Neural cell (in vitro differentiated cells): ENCODE measurements at regions not wholly inside any gene's neighbourhood (a gene's known extent, or its start where the extent isn't known, plus 50 kb on each side); places are given as distances from the start of the nearest gene placed in this dataset.

Experiments used
- H2AFZ ChIP-seq: fragments of 200-600, 300-800 bp; sonication (generic), shearing (Covaris generic); 2 replicates; pipeline ENCODE4 v1.6.0; 2014; ENCODE audit warnings: low read depth, mild to moderate bottlenecking, antibody characterized with exemption, low read length, moderate library complexity
- H3F3A ChIP-seq: fragments of 200-600 bp; shearing (Covaris generic); 2 replicates; pipeline ENCODE4 v1.6.1; 2016; ENCODE audit warnings: mild to moderate bottlenecking, moderate library complexity, mixed read lengths, antibody characterized with exemption, low read length; ENCODE audit not compliant: insufficient read depth, poor library complexity, severe bottlenecking
- H3K27ac ChIP-seq: fragments of 200-600, 300-800 bp; sonication (generic), shearing (Covaris generic); 2 replicates; pipeline ENCODE4 v1.5.1; 2014; ENCODE audit warnings: mild to moderate bottlenecking, low read length, moderate library complexity
- H3K27me3 ChIP-seq: fragments of 300-800, 200-600 bp; sonication (generic), shearing (Covaris generic); 2 replicates; pipeline ENCODE4 v1.6.0; 2014; ENCODE audit warnings: mild to moderate bottlenecking, low read depth, low read length, moderate library complexity; ENCODE audit not compliant: insufficient read depth
- H3K36me3 ChIP-seq: fragments of 300-800, 200-600 bp; sonication (generic), shearing (Covaris generic); 2 replicates; pipeline ENCODE4 v1.5.1; 2014; ENCODE audit warnings: mild to moderate bottlenecking, antibody characterized with exemption, low read length, moderate library complexity; ENCODE audit not compliant: insufficient read depth
- H3K4me2 ChIP-seq: fragments of 300-800, 200-600 bp; sonication (generic), shearing (Covaris generic); 2 replicates; pipeline ENCODE4 v1.6.0; 2014; ENCODE audit warnings: mild to moderate bottlenecking, low read length
- H3K4me3 ChIP-seq: fragments of 300-800, 200-600 bp; sonication (generic), shearing (Covaris generic); 2 replicates; pipeline ENCODE4 v1.5.1; 2014; ENCODE audit warnings: mild to moderate bottlenecking, low read length, moderate library complexity
- H3K79me2 ChIP-seq: fragments of 200-600 bp; shearing (Covaris generic); replicated peaks from 2 replicates; pipeline ENCODE4 v1.6.0; 2014; ENCODE audit warnings: mild to moderate bottlenecking, low read length, moderate library complexity; ENCODE audit not compliant: insufficient read depth
- H3K9ac ChIP-seq: fragments of 300-800, 200-600 bp; sonication (generic), shearing (Covaris generic); 2 replicates; pipeline ENCODE4 v1.6.1; 2016; ENCODE audit warnings: mild to moderate bottlenecking, low read length, mixed read lengths
- H3K9me2 ChIP-seq: fragments of 200-600 bp; shearing (Covaris generic); 2 replicates; pipeline ENCODE4 v1.6.1; 2016; ENCODE audit warnings: mild to moderate bottlenecking, low read length, mixed read lengths; ENCODE audit not compliant: insufficient read depth
- H3K9me3 ChIP-seq: fragments of 200-600, 300-800 bp; sonication (generic), shearing (Covaris generic); 2 replicates; pipeline ENCODE4 v1.6.1; 2016; ENCODE audit warnings: mild to moderate bottlenecking, mixed run types, low read length, moderate library complexity, mixed read lengths
- H4K20me1 ChIP-seq: fragments of 200-600 bp; shearing (Covaris generic); 2 replicates; pipeline ENCODE4 v1.6.1; 2016; ENCODE audit warnings: mild to moderate bottlenecking, mixed run types; ENCODE audit not compliant: insufficient read depth
- EP300 ChIP-seq: fragments of 450-650 bp; conservative IDR thresholded peaks from 2 replicates; pipeline ENCODE4 v1.6.1; 2014; ENCODE audit warnings: antibody characterized with exemption, mild to moderate bottlenecking, moderate library complexity; ENCODE audit not compliant: poor library complexity, severe bottlenecking
- EZH2 ChIP-seq: fragments of 200-600, 300-800 bp; shearing (Covaris generic), sonication (generic); IDR thresholded peaks from 2 replicates; pipeline ENCODE4 v1.6.1; 2014; ENCODE audit warnings: antibody characterized with exemption, low read length, borderline replicate concordance, mild to moderate bottlenecking; ENCODE audit not compliant: insufficient read depth, poor library complexity, severe bottlenecking
- MXI1 ChIP-seq: fragments of 450-650 bp; conservative IDR thresholded peaks from 2 replicates; pipeline ENCODE4 v1.6.1; 2014; ENCODE audit warnings: antibody characterized with exemption, mild to moderate bottlenecking; ENCODE audit not compliant: poor library complexity, severe bottlenecking
- POLR2AphosphoS5 ChIP-seq: IDR thresholded peaks from 2 replicates; pipeline ENCODE4 v1.6.1; 2012
- RAD21 ChIP-seq: fragments of 450-650 bp; conservative IDR thresholded peaks from 2 replicates; pipeline ENCODE4 v1.6.1; 2014; ENCODE audit warnings: antibody characterized with exemption, mild to moderate bottlenecking, moderate library complexity
- SMC3 ChIP-seq: fragments of 450-650 bp; conservative IDR thresholded peaks from 2 replicates; pipeline ENCODE4 v1.6.1; 2014; ENCODE audit warnings: antibody characterized with exemption, mild to moderate bottlenecking, moderate library complexity; ENCODE audit not compliant: poor library complexity
- TAF1 ChIP-seq: IDR thresholded peaks from 2 replicates; pipeline ENCODE4 v1.6.1; 2012; ENCODE audit warnings: low read depth
- TF ChIP-seq, protein P1 (sequence below): fragments of 450-650 bp; IDR thresholded peaks from 2 replicates; pipeline ENCODE4 v1.5.1; 2014; ENCODE audit warnings: antibody characterized with exemption, mild to moderate bottlenecking, moderate library complexity; ENCODE audit not compliant: poor library complexity, severe bottlenecking
- TF ChIP-seq, protein P2 (sequence below): IDR thresholded peaks from 2 replicates; pipeline ENCODE4 v1.6.1; 2012; ENCODE audit warnings: borderline replicate concordance

DNA sequence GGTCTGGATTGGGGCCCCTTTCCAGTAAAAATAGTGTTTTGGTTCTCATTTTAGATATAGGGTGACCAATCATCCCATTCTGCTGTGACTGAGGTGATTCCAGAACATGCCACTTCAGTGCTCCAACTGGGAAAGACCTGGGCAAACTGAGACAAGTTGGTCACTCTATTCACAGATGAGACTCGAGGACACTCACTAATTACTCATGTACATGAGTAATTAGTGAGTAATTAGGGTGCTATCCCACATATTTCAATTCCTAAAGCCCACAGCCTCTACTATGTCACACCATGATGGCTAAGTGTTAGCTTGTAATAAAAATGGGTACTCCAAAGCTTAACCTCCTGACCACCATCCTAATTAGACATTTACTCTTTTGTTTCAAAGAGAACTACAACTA, 86.0 kb downstream of the CBLN4 start:
- no peaks in the 10 kb centered on the region for H3K79me2 ChIP-seq
- H3K4me3 ChIP-seq = no peak overlapping the region
- H3K9ac ChIP-seq = no peak overlapping the region
- H2AFZ ChIP-seq = no peak overlapping the region
- H3K27me3 ChIP-seq = no peaks in the 10 kb centered on the region
- H3K9me2 ChIP-seq = no peaks in the 10 kb centered on the region
- H3K4me2 ChIP-seq = no peak overlapping the region
- no peak for TF ChIP-seq EP300
- TF ChIP-seq, protein P1, sequence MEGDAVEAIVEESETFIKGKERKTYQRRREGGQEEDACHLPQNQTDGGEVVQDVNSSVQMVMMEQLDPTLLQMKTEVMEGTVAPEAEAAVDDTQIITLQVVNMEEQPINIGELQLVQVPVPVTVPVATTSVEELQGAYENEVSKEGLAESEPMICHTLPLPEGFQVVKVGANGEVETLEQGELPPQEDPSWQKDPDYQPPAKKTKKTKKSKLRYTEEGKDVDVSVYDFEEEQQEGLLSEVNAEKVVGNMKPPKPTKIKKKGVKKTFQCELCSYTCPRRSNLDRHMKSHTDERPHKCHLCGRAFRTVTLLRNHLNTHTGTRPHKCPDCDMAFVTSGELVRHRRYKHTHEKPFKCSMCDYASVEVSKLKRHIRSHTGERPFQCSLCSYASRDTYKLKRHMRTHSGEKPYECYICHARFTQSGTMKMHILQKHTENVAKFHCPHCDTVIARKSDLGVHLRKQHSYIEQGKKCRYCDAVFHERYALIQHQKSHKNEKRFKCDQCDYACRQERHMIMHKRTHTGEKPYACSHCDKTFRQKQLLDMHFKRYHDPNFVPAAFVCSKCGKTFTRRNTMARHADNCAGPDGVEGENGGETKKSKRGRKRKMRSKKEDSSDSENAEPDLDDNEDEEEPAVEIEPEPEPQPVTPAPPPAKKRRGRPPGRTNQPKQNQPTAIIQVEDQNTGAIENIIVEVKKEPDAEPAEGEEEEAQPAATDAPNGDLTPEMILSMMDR = no peak
- no peak for TF ChIP-seq RAD21
- TF ChIP-seq EZH2 = no peak
- TF ChIP-seq SMC3 = no peak
- no peak for TF ChIP-seq POLR2AphosphoS5
- no peak for TF ChIP-seq TAF1
- TF ChIP-seq MXI1 = no peak
- TF ChIP-seq, protein P2, sequence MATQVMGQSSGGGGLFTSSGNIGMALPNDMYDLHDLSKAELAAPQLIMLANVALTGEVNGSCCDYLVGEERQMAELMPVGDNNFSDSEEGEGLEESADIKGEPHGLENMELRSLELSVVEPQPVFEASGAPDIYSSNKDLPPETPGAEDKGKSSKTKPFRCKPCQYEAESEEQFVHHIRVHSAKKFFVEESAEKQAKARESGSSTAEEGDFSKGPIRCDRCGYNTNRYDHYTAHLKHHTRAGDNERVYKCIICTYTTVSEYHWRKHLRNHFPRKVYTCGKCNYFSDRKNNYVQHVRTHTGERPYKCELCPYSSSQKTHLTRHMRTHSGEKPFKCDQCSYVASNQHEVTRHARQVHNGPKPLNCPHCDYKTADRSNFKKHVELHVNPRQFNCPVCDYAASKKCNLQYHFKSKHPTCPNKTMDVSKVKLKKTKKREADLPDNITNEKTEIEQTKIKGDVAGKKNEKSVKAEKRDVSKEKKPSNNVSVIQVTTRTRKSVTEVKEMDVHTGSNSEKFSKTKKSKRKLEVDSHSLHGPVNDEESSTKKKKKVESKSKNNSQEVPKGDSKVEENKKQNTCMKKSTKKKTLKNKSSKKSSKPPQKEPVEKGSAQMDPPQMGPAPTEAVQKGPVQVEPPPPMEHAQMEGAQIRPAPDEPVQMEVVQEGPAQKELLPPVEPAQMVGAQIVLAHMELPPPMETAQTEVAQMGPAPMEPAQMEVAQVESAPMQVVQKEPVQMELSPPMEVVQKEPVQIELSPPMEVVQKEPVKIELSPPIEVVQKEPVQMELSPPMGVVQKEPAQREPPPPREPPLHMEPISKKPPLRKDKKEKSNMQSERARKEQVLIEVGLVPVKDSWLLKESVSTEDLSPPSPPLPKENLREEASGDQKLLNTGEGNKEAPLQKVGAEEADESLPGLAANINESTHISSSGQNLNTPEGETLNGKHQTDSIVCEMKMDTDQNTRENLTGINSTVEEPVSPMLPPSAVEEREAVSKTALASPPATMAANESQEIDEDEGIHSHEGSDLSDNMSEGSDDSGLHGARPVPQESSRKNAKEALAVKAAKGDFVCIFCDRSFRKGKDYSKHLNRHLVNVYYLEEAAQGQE = no peak
- H3F3A ChIP-seq = no peaks in the 10 kb centered on the region
- no peak overlapping the region for H3K27ac ChIP-seq
- no peaks in the 10 kb centered on the region for H3K36me3 ChIP-seq
- H4K20me1 ChIP-seq = no peaks in the 10 kb centered on the region
- no peaks in the 10 kb centered on the region for H3K9me3 ChIP-seq

DNA sequence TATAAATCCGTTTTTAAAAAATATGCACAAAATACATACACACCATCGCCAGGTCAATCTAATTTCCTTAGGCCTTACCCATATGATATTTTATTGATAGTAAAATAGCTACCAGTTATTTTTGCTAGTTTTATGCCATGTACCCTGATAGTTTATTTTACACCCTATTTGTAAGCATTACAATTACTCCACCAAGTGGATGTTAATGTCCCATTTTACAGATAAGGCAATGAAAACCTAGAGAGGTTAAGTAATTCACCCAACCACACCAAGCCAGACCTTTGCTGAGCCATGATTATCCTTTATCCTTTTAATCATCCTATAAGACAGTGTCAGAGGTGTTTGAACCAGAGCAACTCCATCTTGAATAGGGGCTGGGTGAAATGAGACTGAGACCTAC, 86.8 kb downstream of the CBLN4 start:
- Histone ChIP-seq H3K79me2 (no peaks in the 10 kb centered on the region), H3F3A (no peaks in the 10 kb centered on the region), H2AFZ (no peak overlapping the region), H3K4me2 (no peak overlapping the region), H3K9me3 (no peaks in the 10 kb centered on the region), H3K27ac (no peak overlapping the region), H3K4me3 (no peak overlapping the region), H3K36me3 (no peaks in the 10 kb centered on the region), H3K9me2 (no peaks in the 10 kb centered on the region), H3K27me3 (no peaks in the 10 kb centered on the region), H3K9ac (no peak overlapping the region), H4K20me1 (no peaks in the 10 kb centered on the region)
- TF ChIP-seq, protein P1 = no peak
- TF ChIP-seq, protein P2 = no peak
- no peak for TF ChIP-seq MXI1
- no peak for TF ChIP-seq EZH2
- no peak for TF ChIP-seq RAD21
- no peak for TF ChIP-seq POLR2AphosphoS5
- TF ChIP-seq EP300 = no peak
- TF ChIP-seq SMC3 = no peak
- TF ChIP-seq TAF1 = no peak
